ACC112 (cell line): ENCODE measurements at regions not wholly inside any gene's neighbourhood (a gene's known extent, or its start where the extent isn't known, plus 50 kb on each side); places are given as distances from the start of the nearest gene placed in this dataset.
A peak's percentile ranks its signal among the peaks of the same experiment; 100 is the strongest.

Source experiments
- H2AFZ ChIP-seq: fragments of 200-600 bp; sonication (generic); one replicate; pipeline ENCODE4 v1.6.0; 2017; ENCODE audit warnings: antibody characterized with exemption, low read length; ENCODE audit not compliant: unreplicated experiment
- H3K27ac ChIP-seq: fragments of 200-600 bp; sonication (generic); 2 replicates; pipeline ENCODE4 v1.5.1; 2014; ENCODE audit warnings: low read depth, mild to moderate bottlenecking, antibody characterized with exemption, low read length, moderate library complexity
- H3K27me3 ChIP-seq: fragments of 200-600 bp; sonication (generic); 2 replicates; pipeline ENCODE4 v1.6.1; 2014; ENCODE audit warnings: mild to moderate bottlenecking, antibody characterized with exemption, low read length, moderate library complexity, mixed read lengths; ENCODE audit not compliant: insufficient read depth
- H3K36me3 ChIP-seq: fragments of 200-600 bp; sonication (generic); 2 replicates; pipeline ENCODE4 v1.6.1; 2016; ENCODE audit warnings: mild to moderate bottlenecking, antibody characterized with exemption, low read length, moderate library complexity, mixed read lengths; ENCODE audit not compliant: insufficient read depth
- H3K4me1 ChIP-seq: fragments of 200-600 bp; sonication (generic); one replicate; pipeline ENCODE4 v1.6.1; 2016; ENCODE audit warnings: low read length, mixed read lengths; ENCODE audit not compliant: insufficient read depth, unreplicated experiment, control insufficient read depth
- H3K4me3 ChIP-seq: fragments of 200-600 bp; sonication (generic); 2 replicates; pipeline ENCODE4 v1.5.1; 2014; ENCODE audit warnings: mild to moderate bottlenecking, low read depth, low read length
- H3K79me2 ChIP-seq: fragments of 200-600 bp; sonication (generic); one replicate; pipeline ENCODE4 v1.6.0; 2016; ENCODE audit warnings: low read length; ENCODE audit not compliant: control insufficient read depth, unreplicated experiment, insufficient read depth

GRCh38 chr6:106757267-106757666 is 127.9 kb downstream of the QRSL1 start:
- H2AFZ ChIP-seq = no peak overlapping the region
- H3K4me3 ChIP-seq = no peak overlapping the region
- H3K36me3 ChIP-seq = no peaks in the 10 kb centered on the region
- H3K79me2 ChIP-seq = no peaks in the 10 kb centered on the region
- H3K4me1 ChIP-seq = no peaks in the 10 kb centered on the region
- H3K27ac ChIP-seq = no peak overlapping the region
- H3K27me3 ChIP-seq = peaks cover 24% of the 10 kb centered on the region

- Histone ChIP-seq H3K27me3 (peaks cover 13% of the 10 kb centered on the region), H3K36me3 (no peaks in the 10 kb centered on the region), H3K4me3 (no peak overlapping the region), H3K79me2 (no peaks in the 10 kb centered on the region), H3K4me1 (no peaks in the 10 kb centered on the region), H2AFZ (no peak overlapping the region), H3K27ac (no peak overlapping the region)
Observed at GRCh38 chr6:106754215-106754614, 124.8 kb downstream of the QRSL1 start.

DNA sequence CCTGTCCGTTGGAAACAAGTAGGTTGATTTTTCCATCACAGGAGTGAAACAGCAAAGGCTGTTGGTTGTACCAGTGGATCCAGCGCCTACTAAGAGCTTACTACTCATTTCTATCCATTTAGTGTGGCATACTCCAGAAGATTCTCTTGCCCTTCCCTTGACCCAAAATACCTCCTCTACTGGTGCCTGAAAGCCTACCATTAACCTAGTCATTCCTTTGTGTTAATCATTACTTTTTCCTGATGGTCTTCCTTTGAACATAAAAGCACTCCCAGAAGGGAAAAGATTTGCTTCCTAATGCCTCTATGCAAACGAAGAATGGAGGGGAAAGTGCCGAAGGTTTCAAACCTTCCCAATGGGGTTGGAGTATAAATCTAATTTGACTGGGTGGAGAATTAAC is 123.3 kb downstream of the QRSL1 start:
- H3K36me3 ChIP-seq = no peaks in the 10 kb centered on the region
- no peak overlapping the region for H3K27ac ChIP-seq
- H2AFZ ChIP-seq = no peak overlapping the region
- no peaks in the 10 kb centered on the region for H3K79me2 ChIP-seq
- peaks cover 22% of the 10 kb centered on the region for H3K27me3 ChIP-seq
- H3K4me1 ChIP-seq = no peaks in the 10 kb centered on the region
- H3K4me3 ChIP-seq = no peak overlapping the region

DNA sequence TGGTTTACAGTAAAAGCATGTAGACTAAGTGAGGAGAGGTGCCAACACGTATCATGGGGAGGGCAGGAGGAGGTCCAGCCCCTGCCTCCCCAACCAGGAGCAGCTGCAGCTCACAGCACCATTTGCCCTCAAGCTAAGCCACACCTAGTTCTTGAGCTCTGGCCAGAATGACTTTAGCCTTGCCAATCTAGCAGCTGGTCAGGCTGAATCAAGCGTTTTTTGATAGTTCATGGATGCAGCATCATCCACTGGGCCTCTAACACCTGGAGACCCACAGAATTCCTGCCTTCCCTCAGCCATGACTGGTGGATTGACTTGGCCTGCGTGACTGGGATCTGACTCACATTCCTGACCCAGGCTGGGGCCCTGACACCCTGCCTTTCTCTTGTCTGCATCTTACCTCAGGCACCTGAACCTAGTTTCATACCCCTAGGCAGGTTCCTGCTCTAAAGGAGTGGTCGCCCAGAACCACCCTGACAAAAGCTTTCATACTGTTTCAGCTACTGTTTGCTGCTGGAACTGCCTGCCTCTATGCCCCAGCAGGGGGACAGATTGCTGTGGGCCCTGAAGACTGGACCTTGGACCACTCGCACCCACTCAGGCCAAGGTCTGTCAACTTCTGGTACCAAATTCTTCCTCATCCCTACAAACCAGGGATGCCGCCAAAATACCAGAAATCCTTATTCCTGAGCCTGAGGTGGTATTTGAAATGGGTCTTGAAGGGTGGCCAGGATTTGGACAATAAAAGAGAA is 122.3 kb downstream of the QRSL1 start:
- Histone ChIP-seq H3K4me3 (no peak overlapping the region), H3K27ac (no peak overlapping the region)

DNA sequence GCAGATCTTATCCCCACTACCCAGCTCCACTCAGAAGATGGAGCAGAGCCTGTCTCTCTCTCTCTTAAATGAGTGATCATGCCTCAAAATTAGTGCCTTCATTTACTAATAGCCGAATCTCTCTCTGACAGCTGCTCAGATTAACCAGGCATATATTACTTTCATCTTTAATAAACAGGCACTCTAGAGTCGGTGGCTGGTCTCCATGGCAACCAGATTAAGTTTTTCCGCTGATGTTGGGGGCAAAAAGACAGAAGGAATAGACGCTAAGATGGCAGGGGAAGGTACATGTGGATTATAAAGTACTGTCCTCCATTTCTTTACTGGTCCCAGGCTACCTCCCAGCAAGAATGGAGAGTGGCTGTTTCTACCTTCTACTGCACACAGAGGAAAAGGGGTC is 121.6 kb downstream of the QRSL1 start:
- Histone ChIP-seq H3K27ac (no peak overlapping the region), H2AFZ (no peak overlapping the region), H3K36me3 (no peaks in the 10 kb centered on the region), H3K79me2 (no peaks in the 10 kb centered on the region), H3K27me3 (peaks cover 20% of the 10 kb centered on the region), H3K4me1 (peaks cover 7% of the 10 kb centered on the region), H3K4me3 (no peak overlapping the region)

More for the DNA sequence above, 122.3 kb downstream of the QRSL1 start:
- Histone ChIP-seq H3K4me1 (peaks cover 4% of the 10 kb centered on the region), H3K36me3 (no peaks in the 10 kb centered on the region), H2AFZ (no peak overlapping the region), H3K79me2 (no peaks in the 10 kb centered on the region), H3K27me3 (peaks cover 20% of the 10 kb centered on the region)

DNA sequence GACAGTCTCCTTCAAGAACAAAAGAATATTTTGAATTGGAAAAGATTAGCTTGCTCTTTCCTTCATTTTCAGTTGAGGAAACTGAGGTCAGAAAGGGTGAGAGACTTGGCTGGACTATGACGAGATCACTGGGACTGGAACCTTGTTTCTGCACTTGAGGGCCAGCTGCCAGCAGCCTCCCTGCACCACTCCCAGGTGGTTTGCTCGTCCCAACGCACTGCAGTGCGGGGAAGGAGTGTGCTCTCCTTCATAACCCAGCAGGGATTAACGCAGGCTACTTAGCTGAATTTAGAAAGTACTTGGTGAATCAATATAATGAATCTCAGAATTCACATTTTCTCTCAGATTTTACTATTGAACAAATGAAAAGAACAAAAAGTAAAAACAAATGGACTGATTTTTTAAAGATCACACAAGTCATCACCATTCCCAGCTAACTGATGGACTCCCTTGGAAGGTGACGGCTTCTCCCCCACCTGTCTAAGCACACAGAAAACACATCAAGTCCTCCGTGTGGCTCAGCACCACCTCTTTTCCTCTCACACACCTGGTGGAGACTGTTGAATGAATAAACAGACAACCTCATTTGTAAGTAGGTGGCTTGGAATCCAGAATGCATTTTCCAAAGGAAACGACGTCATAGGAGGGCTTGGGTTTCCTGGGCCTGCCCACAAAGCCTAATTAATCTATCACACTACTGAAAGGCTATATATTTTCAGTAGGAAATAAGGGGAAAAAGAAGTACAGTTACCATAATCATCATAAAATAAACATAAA is 121.0 kb downstream of the QRSL1 start:
- Histone ChIP-seq H3K79me2 (no peaks in the 10 kb centered on the region), H3K27me3 (peaks cover 20% of the 10 kb centered on the region), H3K36me3 (no peaks in the 10 kb centered on the region), H3K4me3 (no peak overlapping the region), H2AFZ (no peak overlapping the region), H3K4me1 (peaks cover 13% of the 10 kb centered on the region), H3K27ac (no peak overlapping the region)

GRCh38 chr6:106749609-106750008 is 120.2 kb downstream of the QRSL1 start:
- H2AFZ ChIP-seq = no peak overlapping the region
- H3K36me3 ChIP-seq = no peaks in the 10 kb centered on the region
- no peaks in the 10 kb centered on the region for H3K79me2 ChIP-seq
- peaks cover 20% of the 10 kb centered on the region for H3K27me3 ChIP-seq
- peaks cover 14% of the 10 kb centered on the region for H3K4me1 ChIP-seq
- H3K27ac ChIP-seq = no peak overlapping the region
- no peak overlapping the region for H3K4me3 ChIP-seq

DNA sequence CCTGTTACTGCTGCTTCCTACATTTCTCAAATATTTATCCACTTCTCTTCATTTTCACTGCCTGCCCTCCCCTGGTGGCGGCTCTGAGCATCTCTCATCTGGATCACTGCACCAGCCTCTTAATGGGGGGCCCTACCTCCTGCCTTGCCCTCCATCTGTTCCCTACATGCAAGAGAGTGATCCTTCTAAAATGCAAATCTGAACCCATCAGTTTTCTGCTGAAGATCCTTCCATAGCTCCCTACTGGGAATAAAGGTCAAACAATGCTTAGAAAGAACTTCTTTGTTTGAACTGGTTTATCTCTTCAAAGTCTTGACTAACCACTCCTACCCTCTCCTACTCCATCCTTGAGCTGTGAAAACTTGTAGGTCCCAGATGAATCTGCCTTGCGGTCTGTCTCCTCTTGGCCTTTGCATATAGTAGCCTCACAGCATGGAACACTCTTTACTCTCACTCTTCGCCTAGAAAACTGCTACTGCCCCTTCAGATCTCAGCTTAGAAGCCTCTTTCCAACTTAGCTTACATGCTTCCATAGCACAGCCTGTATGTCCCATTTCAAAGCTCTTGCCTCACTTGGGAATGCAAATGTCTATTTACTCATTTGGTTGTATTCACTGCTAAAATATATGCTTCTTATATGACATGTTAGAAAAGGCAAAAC is 119.3 kb downstream of the QRSL1 start:
- Histone ChIP-seq H3K79me2 (no peaks in the 10 kb centered on the region), H3K4me3 (no peak overlapping the region), H3K27ac (no peak overlapping the region), H3K27me3 (peaks cover 20% of the 10 kb centered on the region), H3K36me3 (no peaks in the 10 kb centered on the region), H3K4me1 (peaks cover 14% of the 10 kb centered on the region), H2AFZ (no peak overlapping the region)

- Histone ChIP-seq H3K4me1 (peaks cover 14% of the 10 kb centered on the region), H3K79me2 (no peaks in the 10 kb centered on the region), H3K27ac (peak overlapping the region; percentile 79), H3K36me3 (no peaks in the 10 kb centered on the region), H3K4me3 (no peak overlapping the region), H2AFZ (no peak overlapping the region), H3K27me3 (peaks cover 24% of the 10 kb centered on the region)
Observed at GRCh38 chr6:106747139-106747538, 117.8 kb downstream of the QRSL1 start.

GRCh38 chr6:106746652-106747051 is 117.3 kb downstream of the QRSL1 start:
- no peak overlapping the region for H3K4me3 ChIP-seq
- H3K27ac ChIP-seq = peak overlapping the region; percentile 79
- H3K27me3 ChIP-seq = peaks cover 24% of the 10 kb centered on the region
- H3K79me2 ChIP-seq = no peaks in the 10 kb centered on the region
- no peaks in the 10 kb centered on the region for H3K36me3 ChIP-seq
- peaks cover 14% of the 10 kb centered on the region for H3K4me1 ChIP-seq
- H2AFZ ChIP-seq = no peak overlapping the region
